SK-N-SH treated with all-trans-retinoic acid at 6 μM for 48 hours (cell line): ENCODE measurements at regions not wholly inside any gene's neighbourhood (a gene's known extent, or its start where the extent isn't known, plus 50 kb on each side); places are given as distances from the start of the nearest gene placed in this dataset.

Experiments
- PATZ1 ChIP-seq: fragments of 250-450 bp; sonication (Bioruptor Pico); IDR thresholded peaks from 2 replicates; pipeline ENCODE4 v1.8.0; 2020; ENCODE audit warnings: mild to moderate bottlenecking, moderate library complexity, borderline replicate concordance
- PPARA ChIP-seq: fragments of 250-450 bp; sonication (Bioruptor Pico); IDR thresholded peaks from 2 replicates; pipeline ENCODE4 v1.5.0; 2020; ENCODE audit warnings: mild to moderate bottlenecking, borderline replicate concordance
- ZFP3 ChIP-seq: fragments of 250-450 bp; sonication (Bioruptor Pico); IDR thresholded peaks from 2 replicates; pipeline ENCODE4 v1.5.0; 2020; ENCODE audit warnings: mild to moderate bottlenecking, moderate library complexity

GRCh38 chr3:176959867-176960266 lies 237.4 kb downstream of the TBL1XR1 start:
- TF ChIP-seq ZFP3 (CRISPR knock-in tag) (no peak), PPARA (no peak), PATZ1 (CRISPR knock-in tag) (no peak)
